CD4-positive, alpha-beta T cell treated with Interleukin-15 for 1 hour (primary cell): ENCODE measurements at regions not wholly inside any gene's neighbourhood (a gene's known extent, or its start where the extent isn't known, plus 50 kb on each side); places are given as distances from the start of the nearest gene placed in this dataset.

Experiments
- DNase-seq: peaks from one replicate; pipeline ENCODE4 v3.0.0-alpha.2; 2020

- DNase-seq = no peak
Observed at GRCh38 chr12:107567876-107568619, 117.6 kb upstream of the PWP1 start.

- no peak for DNase-seq
Observed at GRCh38 chr12:107568718-107569117, 116.9 kb upstream of the PWP1 start.

- DNase-seq = no peak
Observed at GRCh38 chr12:107570721-107571120, 114.9 kb upstream of the PWP1 start.

- DNase-seq = no peak
Observed at GRCh38 chr12:107571492-107571891, 114.1 kb upstream of the PWP1 start.

- DNase-seq = no peak
Observed at GRCh38 chr12:107574691-107575090, 110.9 kb upstream of the PWP1 start.

- no peak for DNase-seq
Observed at GRCh38 chr12:107580750-107581618, 104.6 kb upstream of the PWP1 start.

GRCh38 chr12:107581619-107582015, 104.0 kb upstream of the PWP1 start:
- DNase-seq = no peak

GRCh38 chr12:107583551-107583950, 102.0 kb upstream of the PWP1 start:
- no peak for DNase-seq

GRCh38 chr12:107584563-107584962, 101.0 kb upstream of the PWP1 start:
- no peak for DNase-seq

GRCh38 chr12:107586256-107586970, 99.2 kb upstream of the PWP1 start:
- DNase-seq = no peak

GRCh38 chr12:107590413-107590812, 95.2 kb upstream of the PWP1 start:
- no peak for DNase-seq

- no peak for DNase-seq
Observed at GRCh38 chr12:107590814-107591375, 94.7 kb upstream of the PWP1 start.

- DNase-seq = no peak
Observed at GRCh38 chr12:107593713-107594381, 91.8 kb upstream of the PWP1 start.

- DNase-seq = no peak
Observed at GRCh38 chr12:107594995-107595394, 90.6 kb upstream of the PWP1 start.

GRCh38 chr12:107597695-107598410, 87.7 kb upstream of the PWP1 start:
- DNase-seq = no peak

- DNase-seq = no peak
Observed at GRCh38 chr12:107598906-107599305, 86.7 kb upstream of the PWP1 start.

- DNase-seq = no peak
Observed at GRCh38 chr12:107600581-107601144, 84.9 kb upstream of the PWP1 start.

GRCh38 chr12:107602446-107602845, 83.2 kb upstream of the PWP1 start:
- no peak for DNase-seq

GRCh38 chr12:107605293-107605692, 80.3 kb upstream of the PWP1 start:
- DNase-seq = no peak

- DNase-seq = peak; percentile 74
Observed at GRCh38 chr12:107607464-107608392, 77.9 kb upstream of the PWP1 start.
